Panc1 (cell line): ENCODE measurements at regions not wholly inside any gene's neighbourhood (a gene's known extent, or its start where the extent isn't known, plus 50 kb on each side); places are given as distances from the start of the nearest gene placed in this dataset.

Experiments used
- ATAC-seq: fragments of 200-7000 bp; cut with Tn5 transposase; 2 replicates; pipeline ENCODE4 v1.9.1; 2020; ENCODE audit warnings: mild to moderate bottlenecking, moderate library complexity
- BruUV-seq: library from RNA; stranded (reverse); fragments of 400-500 nt; replicated peaks from 2 replicates; lab custom pipeline; 2021; lab: Mats Ljungman, UMichigan
- CTCF ChIA-PET: fragments of 300-600 bp; sonication (Branson Sonifier 250); formaldehyde crosslinking; loops from one replicate; lab custom pipeline; 2022; ENCODE audit warnings: antibody characterized with exemption; lab: Charles Lee
- POLR2A ChIA-PET: fragments of 300-600 bp; sonication (Branson Sonifier 250); formaldehyde crosslinking; loops from one replicate; lab custom pipeline; 2022; ENCODE audit warnings: antibody characterized with exemption; lab: Charles Lee
- DNase-seq: peaks from one replicate; pipeline ENCODE4 v3.0.0-alpha.2; 2010; ENCODE audit warnings: low read depth, low spot score
- H3K27ac ChIP-seq: 2 replicates; pipeline ENCODE4 v1.5.1; 2011; ENCODE audit warnings: mild to moderate bottlenecking, low read length, inconsistent platforms
- H3K27me3 ChIP-seq: fragments of 200-500 bp; sonication (Bioruptor generic); 2 replicates; pipeline ENCODE4 v1.6.0; 2014; ENCODE audit warnings: low read length, inconsistent platforms; ENCODE audit not compliant: control insufficient read depth, insufficient read depth
- H3K36me3 ChIP-seq: fragments of 200-500 bp; sonication (Bioruptor generic); 2 replicates; pipeline ENCODE4 v1.5.1; 2014; ENCODE audit warnings: inconsistent platforms, mild to moderate bottlenecking, low read length, moderate library complexity; ENCODE audit not compliant: control insufficient read depth, insufficient read depth
- H3K4me1 ChIP-seq: 2 replicates; pipeline ENCODE4 v1.5.1; 2011; ENCODE audit warnings: inconsistent platforms, mild to moderate bottlenecking, low read length, moderate library complexity; ENCODE audit not compliant: control insufficient read depth, insufficient read depth
- H3K4me3 ChIP-seq, 2 experiments: 2 replicates each; pipeline ENCODE4 v1.5.1; 2011 to 2012; ENCODE audit warnings: low read depth in 2 of 2, low read length in 2 of 2, mild to moderate bottlenecking in 2 of 2, inconsistent platforms in 1 of 2, moderate library complexity in 1 of 2
- H3K9me3 ChIP-seq: fragments of 200-500 bp; sonication (Bioruptor generic); 2 replicates; pipeline ENCODE4 v1.5.1; 2014; ENCODE audit warnings: low read depth, mild to moderate bottlenecking, inconsistent platforms, low read length, moderate library complexity; ENCODE audit not compliant: control insufficient read depth, insufficient read depth
- CTCF ChIP-seq: fragments of 450-650 bp; IDR thresholded peaks from 2 replicates; pipeline ENCODE4 v1.5.1; 2017; ENCODE audit warnings: mild to moderate bottlenecking
- POLR2AphosphoS5 ChIP-seq: IDR thresholded peaks from 2 replicates; pipeline ENCODE4 v1.6.1; 2012; ENCODE audit warnings: mild to moderate bottlenecking, low read depth, low read length, moderate library complexity
- REST ChIP-seq, 2 experiments: IDR thresholded peaks; 2 replicates each; pipeline ENCODE4 v1.6.1; 2011 to 2012; ENCODE audit warnings: low read depth in 2 of 2, control low read depth in 1 of 2, low read length in 1 of 2, mild to moderate bottlenecking in 1 of 2, moderate library complexity in 1 of 2; ENCODE audit not compliant: insufficient read depth in 1 of 2
- SIN3A ChIP-seq: IDR thresholded peaks from 2 replicates; pipeline ENCODE4 v1.6.1; 2012; ENCODE audit warnings: low read depth, mild to moderate bottlenecking, low read length, moderate library complexity, borderline replicate concordance; ENCODE audit not compliant: insufficient read depth
- TCF7L2 ChIP-seq: IDR thresholded peaks from 2 replicates; pipeline ENCODE4 v1.6.1; 2011; ENCODE audit warnings: mild to moderate bottlenecking, low read depth, low read length, inconsistent platforms
- in situ Hi-C: cut with HindIII; loops from 2 replicates; pipeline ENCODE4 v1.10.0; 2016; ENCODE audit warnings: low sequenced_read_pairs, low pct_unique_long_range_greater_than_20kb
- intact Hi-C: fragments of 100-400 bp; cut with micrococcal nuclease; formaldehyde crosslinking; loops from one replicate; pipeline ENCODE4 v1.10.0; 2022; ENCODE audit not compliant: unreplicated experiment

GRCh38 chr18:78156466-78156865 lies 823.2 kb upstream of the SALL3 start:
- no TSS peak for BruUV-seq
- Histone ChIP-seq H3K36me3 (no peaks in the 10 kb centered on the region), H3K27me3 (no peaks in the 10 kb centered on the region), H3K4me3 (no peak overlapping the region), H3K9me3 (no peaks in the 10 kb centered on the region), H3K4me1 (no peaks in the 10 kb centered on the region), H3K27ac (no peak overlapping the region)
- in situ Hi-C loops (no loop called here), intact Hi-C loops (no loop called here)
- TF ChIP-seq CTCF (no peak), REST (IDR thresholded peaks at IDR 0.05; ENCODE audit: insufficient read depth in 1 of 2, low read depth in 2 of 2, low read length in 1 of 2) (no peak), TCF7L2 (no peak), SIN3A (no peak)
- POLR2A ChIA-PET, result no interaction called here
- ATAC-seq, result no peak
- CTCF ChIA-PET, result no interaction called here
- no peak for DNase-seq

GRCh38 chr18:78158943-78159342 lies 820.7 kb upstream of the SALL3 start:
- no TSS peak for BruUV-seq
- no peaks in the 10 kb centered on the region for H3K9me3 ChIP-seq
- H3K4me1 ChIP-seq, result no peaks in the 10 kb centered on the region
- H3K4me3 ChIP-seq, result no peak overlapping the region
- no peaks in the 10 kb centered on the region for H3K36me3 ChIP-seq
- in situ Hi-C loops, result no loop called here
- no peak overlapping the region for H3K27ac ChIP-seq
- H3K27me3 ChIP-seq, result 0 out of 2 replicates have a peak, but pooled peaks cover 3% of the 10 kb centered on the region
- POLR2A ChIA-PET, result no interaction called here
- TF ChIP-seq REST (IDR thresholded peaks at IDR 0.05; ENCODE audit: insufficient read depth in 1 of 2, low read depth in 2 of 2, low read length in 1 of 2) (no peak), CTCF (no peak), TCF7L2 (no peak), SIN3A (no peak), POLR2AphosphoS5 (no peak)
- CTCF ChIA-PET, result no interaction called here
- ATAC-seq (no peak), DNase-seq (no peak)
- intact Hi-C loops, result no loop called here
